Epithelial cell of proximal tubule (primary cell): ENCODE measurements at regions not wholly inside any gene's neighbourhood (a gene's known extent, or its start where the extent isn't known, plus 50 kb on each side); places are given as distances from the start of the nearest gene placed in this dataset.

Source experiments
- DNase-seq: peaks from one replicate; pipeline ENCODE4 v3.0.0-alpha.2; 2011; ENCODE audit warnings: low read depth
- H3K4me3 ChIP-seq: 2 replicates; pipeline ENCODE4 v1.5.1; 2011; ENCODE audit warnings: low read depth, mild to moderate bottlenecking, low read length
- CTCF ChIP-seq: conservative IDR thresholded peaks from 2 replicates; pipeline ENCODE4 v1.5.1; 2012; ENCODE audit warnings: low read depth, mild to moderate bottlenecking, low read length

GRCh38 chr1:201589186-201589585 lies 50.3 kb downstream of the NAV1 start:
- no peak for TF ChIP-seq CTCF
- DNase-seq = no peak
- H3K4me3 ChIP-seq = no peak overlapping the region

DNA sequence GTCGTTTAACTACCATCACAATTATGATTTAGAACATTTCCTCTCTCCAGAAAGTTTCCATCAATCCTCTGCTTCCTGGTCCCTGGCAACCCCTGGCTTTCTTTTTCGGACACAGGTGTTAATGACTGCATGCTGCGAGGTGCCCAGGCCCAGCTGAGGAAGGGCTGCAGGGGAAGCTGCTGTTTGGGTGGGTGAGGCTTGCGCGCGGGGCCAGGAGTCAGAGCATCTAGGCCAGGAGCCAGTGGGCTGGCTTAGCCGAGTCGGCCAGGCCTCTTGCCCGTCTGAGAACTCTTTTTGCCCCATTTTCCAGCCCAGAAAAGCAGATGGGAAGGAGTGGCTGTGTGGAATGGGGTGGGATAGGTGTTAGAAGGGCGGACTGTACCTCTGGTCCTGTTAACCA lies 51.5 kb downstream of the NAV1 start:
- H3K4me3 ChIP-seq = no peak overlapping the region
- TF ChIP-seq CTCF = no peak
- DNase-seq = no peak

DNA sequence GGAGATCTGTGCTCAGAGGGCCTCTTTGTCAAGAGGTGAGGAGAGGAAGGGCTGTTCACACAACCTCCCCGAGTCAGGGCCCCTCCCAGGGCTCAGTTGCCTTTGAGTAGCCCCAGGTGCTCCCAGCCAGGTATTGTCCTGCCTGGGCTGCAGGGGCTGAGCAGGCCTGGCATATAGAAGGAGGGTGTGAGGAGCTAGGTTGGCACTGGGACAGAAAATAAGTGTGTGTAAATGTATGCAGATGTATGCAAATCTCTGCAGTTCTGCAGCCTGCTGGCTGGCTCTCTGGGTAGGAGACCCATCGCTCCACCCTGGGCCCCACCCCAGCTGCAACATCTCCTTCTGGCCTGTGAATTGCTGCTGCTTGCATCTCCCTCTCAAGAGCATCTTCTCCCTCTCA lies 52.4 kb downstream of the NAV1 start:
- H3K4me3 ChIP-seq = no peak overlapping the region
- no peak for DNase-seq
- TF ChIP-seq CTCF = no peak

GRCh38 chr1:201591981-201592380 lies 53.1 kb downstream of the NAV1 start:
- H3K4me3 ChIP-seq = no peak overlapping the region
- no peak for DNase-seq
- TF ChIP-seq CTCF = no peak

- no peak for TF ChIP-seq CTCF
- H3K4me3 ChIP-seq = no peak overlapping the region
- no peak for DNase-seq
These were observed 54.4 kb downstream of the NAV1 start for GRCh38 chr1:201593200-201593921.

DNA sequence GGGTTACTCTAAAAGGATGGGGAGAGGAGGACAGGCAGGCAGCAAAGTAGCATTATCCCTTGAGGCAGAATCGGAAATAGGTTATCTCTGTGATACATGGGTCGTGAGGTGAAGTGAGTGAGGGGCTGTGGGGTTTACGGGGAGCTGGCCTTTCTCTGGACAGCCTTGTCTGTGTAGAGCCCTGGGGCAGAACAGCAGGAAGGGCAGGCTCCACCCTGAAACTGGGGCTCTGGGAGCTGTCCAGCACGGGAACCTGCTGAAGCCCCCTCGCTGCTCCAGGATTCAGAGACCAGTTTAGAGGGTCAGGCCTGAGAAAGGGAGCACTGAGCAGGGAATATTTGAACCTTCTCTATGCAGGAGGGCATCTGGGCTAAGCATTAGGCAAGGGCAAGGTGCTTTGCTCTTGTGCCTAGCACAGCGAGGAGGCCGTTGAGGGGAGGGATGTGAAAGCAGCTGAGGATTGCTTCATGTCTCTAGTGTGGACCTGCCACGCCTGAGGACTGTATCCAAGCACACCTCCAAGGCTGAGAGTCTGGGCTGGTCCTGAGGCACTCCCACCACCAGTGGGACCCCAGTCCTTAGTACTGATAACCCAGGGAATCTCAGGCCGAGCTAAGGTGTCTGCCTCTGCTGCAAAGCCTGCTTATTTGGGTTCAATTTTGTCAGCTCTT lies 55.8 kb downstream of the NAV1 start:
- no peak for DNase-seq
- no peak for TF ChIP-seq CTCF
- no peak overlapping the region for H3K4me3 ChIP-seq

DNA sequence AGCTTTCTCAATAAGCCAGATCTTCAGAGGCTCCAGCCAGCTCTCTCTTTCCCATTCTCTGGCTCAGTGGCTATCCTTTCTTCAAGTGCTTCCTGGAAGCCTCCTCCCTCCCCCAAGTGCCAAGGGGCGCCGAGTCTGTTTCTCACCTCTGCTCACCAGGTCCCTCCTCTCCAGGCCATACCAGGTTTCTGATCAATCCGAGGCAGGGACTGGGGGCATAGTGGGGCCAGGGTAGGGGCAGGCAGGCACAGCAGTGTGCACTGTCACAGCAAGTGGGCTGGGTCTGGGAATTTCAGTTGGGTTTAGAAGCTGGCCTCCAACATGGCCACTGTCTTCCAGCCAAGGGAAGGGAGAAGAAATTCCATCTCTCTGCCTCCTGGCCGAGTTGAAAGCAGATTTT lies 56.5 kb downstream of the NAV1 start:
- no peak overlapping the region for H3K4me3 ChIP-seq
- TF ChIP-seq CTCF = no peak
- DNase-seq = no peak
